ENCODE measurements at regions not wholly inside any gene's neighbourhood (a gene's known extent, or its start where the extent isn't known, plus 50 kb on each side); places are given as distances from the start of the nearest gene placed in this dataset.

DNA sequence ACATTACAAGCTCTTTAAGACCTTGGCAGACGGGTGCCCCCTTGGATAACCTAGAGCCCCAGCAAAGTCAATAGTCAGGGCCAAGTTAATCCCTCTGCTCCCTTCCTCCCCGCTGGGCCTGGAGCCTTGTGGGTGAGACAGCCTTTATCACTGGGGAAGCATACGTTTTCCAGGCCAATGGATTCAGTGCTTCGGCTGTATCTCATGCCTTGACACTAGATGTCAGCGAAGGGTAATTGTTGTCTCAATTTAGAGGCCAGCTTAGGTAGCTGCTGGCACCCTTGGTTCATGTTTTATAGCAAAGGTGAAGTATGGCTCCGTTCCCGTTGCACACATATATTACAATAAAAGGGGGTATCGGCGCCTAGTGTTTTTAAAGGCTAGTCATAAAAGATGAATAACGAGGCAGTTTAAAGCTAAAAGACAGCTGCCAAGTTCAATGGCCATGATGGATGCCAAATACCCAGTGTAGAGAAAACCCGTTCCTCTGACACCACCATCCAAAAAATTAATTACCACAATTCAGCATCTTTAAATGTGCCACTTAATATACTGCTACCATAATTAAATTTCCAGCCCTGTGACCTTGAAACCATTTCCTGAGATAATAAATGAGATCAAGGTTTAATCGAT lies 52.3 kb upstream of the BNIP2 start:
- peaks cover 5% of the 10 kb centered on the region for H3K27me3 Mint-ChIP-seq (ENCODE audit: low read depth)
- Histone ChIP-seq H2BK20ac (ENCODE audit: low read depth, low read length, poor library complexity, severe bottlenecking) (no peak overlapping the region), H3K27ac (ENCODE audit: insufficient read length, low read depth, low read length) (no peak overlapping the region), H3K4me2 (ENCODE audit: insufficient read depth, insufficient read length, low read length) (no peak overlapping the region), H2BK120ac (ENCODE audit: low read depth, low read length, poor library complexity, severe bottlenecking) (no peak overlapping the region), H4K5ac (ENCODE audit: insufficient read length, low read depth, low read length) (no peak overlapping the region), H3K4me1 (ENCODE audit: insufficient read depth, low read length) (no peaks in the 10 kb centered on the region), H3K4ac (ENCODE audit: low read depth, low read length) (no peak overlapping the region), H3K79me2 (ENCODE audit: insufficient read depth, low read length) (no peaks in the 10 kb centered on the region), H2AFZ (ENCODE audit: low read length) (no peak overlapping the region), H2AK5ac (ENCODE audit: insufficient read length, low read length) (no peak overlapping the region), H4K20me1 (ENCODE audit: control insufficient read depth, insufficient read depth, insufficient read length) (no peaks in the 10 kb centered on the region), H3K9me3 (ENCODE audit: control insufficient read depth, low read depth, low read length) (no peaks in the 10 kb centered on the region), H2BK12ac (ENCODE audit: insufficient read length, low read depth, low read length) (no peak overlapping the region), H2BK15ac (ENCODE audit: low read depth, low read length) (no peak overlapping the region), H3T11ph (ENCODE audit: low read length) (no peak overlapping the region), H3K23me2 (ENCODE audit: insufficient read length, low read depth, low read length, poor library complexity, severe bottlenecking) (no peaks in the 10 kb centered on the region), H4K8ac (replicated peaks; ENCODE audit: insufficient read length, low read depth, low read length) (no peak overlapping the region), H4K91ac (ENCODE audit: insufficient read length, low read depth, low read length) (no peak overlapping the region), H3K56ac (ENCODE audit: insufficient read length, low read depth, low read length) (no peak overlapping the region), H3K9ac (ENCODE audit: extremely low read depth, insufficient read length, low read length) (no peak overlapping the region), H3K14ac (ENCODE audit: insufficient read depth, low read length) (no peak overlapping the region), H3K18ac (ENCODE audit: insufficient read length, low read depth, low read length) (no peak overlapping the region), H2BK5ac (ENCODE audit: insufficient read length, low read length) (no peak overlapping the region), H3K79me1 (ENCODE audit: insufficient read depth, low read depth, low read length, poor library complexity, severe bottlenecking) (no peaks in the 10 kb centered on the region), H3K27me3 (ENCODE audit: insufficient read depth, low read length) (no peaks in the 10 kb centered on the region), H3K23ac (ENCODE audit: insufficient read length, low read depth, low read length) (no peak overlapping the region)
- H3K27ac Mint-ChIP-seq, result no peak overlapping the region; a peak in 1 of 7 replicates
- no CpG with 5 or more reads among the region's 12 CpGs for WGBS (ENCODE audit: extremely low coverage, insufficient read length, low lambda C conversion rate)
- peaks cover 7 to 13% of the 10 kb centered on the region in 2 experiments; a peak in 4 of 5 replicates for H3K9me3 Mint-ChIP-seq
- TF ChIP-seq CTCF (conservative IDR thresholded peaks at IDR 0.05), result peak; percentile 60
- peak; percentile 50 for DNase-seq
- peaks cover 0 to 6% (median 5%) of the 10 kb centered on the region in 3 experiments; a peak in 3 of 7 replicates for H3K36me3 Mint-ChIP-seq (ENCODE audit: insufficient read depth in 1 of 3, low read depth in 3 of 3)
- peaks cover 4% of the 10 kb centered on the region in 2 experiments; a peak in 3 of 4 replicates for H3K4me1 Mint-ChIP-seq
- no peak overlapping the region for H3K4me3 Mint-ChIP-seq

All from H9 (cell line).